ENCODE measurements at regions not wholly inside any gene's neighbourhood (a gene's known extent, or its start where the extent isn't known, plus 50 kb on each side); places are given as distances from the start of the nearest gene placed in this dataset.

DNA sequence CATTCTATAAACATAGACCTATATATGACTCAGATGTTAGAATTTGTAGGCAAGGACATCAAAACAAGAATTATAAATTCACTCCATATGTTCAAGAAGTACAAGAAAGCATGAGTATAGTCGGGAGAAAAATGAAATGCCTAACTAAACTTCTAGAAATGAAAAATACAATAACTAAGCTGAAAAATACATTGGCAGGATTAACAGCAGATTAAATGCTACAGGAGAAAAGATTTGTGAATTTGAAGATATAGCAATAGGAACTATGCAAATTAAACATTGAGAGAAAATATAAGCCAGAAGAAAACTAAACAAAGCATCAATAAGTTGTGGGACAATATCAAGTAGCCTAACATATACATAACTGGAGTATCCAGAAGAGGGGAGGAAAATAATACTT lies 55.3 kb upstream of the PRSS3 start:
- TF ChIP-seq CTCF (IDR thresholded peaks at IDR 0.05): no peak

DNA sequence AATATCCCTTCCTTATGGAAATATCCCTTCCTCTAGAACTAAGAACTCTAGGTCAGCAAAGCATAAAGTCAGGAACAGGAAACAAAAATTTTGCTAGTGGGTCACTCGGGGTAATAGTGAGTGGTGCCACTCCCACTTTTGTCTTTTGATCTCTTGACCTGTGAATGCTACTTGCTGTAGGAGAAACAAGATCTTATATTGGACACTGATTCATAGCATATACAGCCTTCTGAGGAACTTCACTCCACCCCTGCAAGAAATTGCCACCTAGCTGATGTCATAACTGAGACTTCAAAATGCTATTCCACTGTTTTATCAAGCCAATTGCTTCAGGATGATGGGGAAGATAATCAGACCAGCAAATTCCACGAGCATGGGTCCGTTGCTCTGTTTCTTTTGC lies 53.3 kb upstream of the PRSS3 start:
- no peak for TF ChIP-seq CTCF (IDR thresholded peaks at IDR 0.05)

DNA sequence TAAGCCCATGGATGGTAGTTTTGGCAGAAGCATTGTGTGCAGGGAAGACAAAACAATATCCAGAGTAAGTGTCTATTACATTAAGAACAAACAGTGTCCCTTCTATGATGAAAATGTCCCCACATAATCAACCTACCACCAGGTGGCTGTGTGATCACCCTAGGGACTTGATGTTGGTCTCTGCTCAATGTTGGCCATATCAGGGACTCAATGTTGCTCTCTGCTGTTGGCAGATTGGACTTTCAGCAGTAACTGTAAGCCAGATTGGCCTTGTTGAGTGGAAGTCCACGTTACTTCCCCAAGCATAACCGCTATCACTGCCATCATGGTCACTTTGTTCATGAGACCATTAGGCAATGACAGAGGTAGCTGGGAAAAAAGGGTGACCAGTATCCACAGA lies 52.8 kb upstream of the PRSS3 start:
- TF ChIP-seq CTCF (IDR thresholded peaks at IDR 0.05): no peak

All from LNCAP (cell line).